Thyroid gland (tissue), 4 donors: ENCODE measurements at regions not wholly inside any gene's neighbourhood (a gene's known extent, or its start where the extent isn't known, plus 50 kb on each side); places are given as distances from the start of the nearest gene placed in this dataset.

Experiments
- CTCF ChIP-seq, 6 experiments: fragments of 200-600 bp in 3 of 6; fragments of 450-650 bp in 3 of 6; sonication (generic) in 3 of 6; IDR thresholded peaks; one replicate each; pipeline ENCODE4 v1.5.1; 2016 to 2019; ENCODE audit warnings: antibody characterized with exemption in 6 of 6, mild to moderate bottlenecking in 2 of 6, inconsistent platforms in 1 of 6, moderate library complexity in 1 of 6
- POLR2A ChIP-seq, 2 donors: fragments of 450-650 bp; IDR thresholded peaks; one replicate each; pipeline ENCODE4 v1.6.1; 2017; ENCODE audit warnings: antibody characterized with exemption in 2 of 2, mild to moderate bottlenecking in 2 of 2, moderate library complexity in 1 of 2

GRCh38 chr18:37649930-37650329 lies 84.3 kb upstream of the CELF4 start:
- no peak for TF ChIP-seq POLR2A (IDR thresholded peaks at IDR 0.05)
- TF ChIP-seq CTCF (IDR thresholded peaks at IDR 0.05) = no peak
